HUDEP-2 (cell line): ENCODE measurements at regions not wholly inside any gene's neighbourhood (a gene's known extent, or its start where the extent isn't known, plus 50 kb on each side); places are given as distances from the start of the nearest gene placed in this dataset.

Source experiments
- DNase-seq, 76 experiments: peaks; one replicate each; lab custom pipeline; 2025; ENCODE audit not compliant: unreplicated experiment in 76 of 76; lab: John Stamatoyannopoulos, UW

GRCh38 chr9:29685531-29685930 lies 2112.2 kb upstream of the C9orf72 start:
- no peak for DNase-seq

- DNase-seq: no peak
Measured at GRCh38 chr9:29691145-29691544, 2117.9 kb upstream of the C9orf72 start.

GRCh38 chr9:29691758-29692407 lies 2118.6 kb upstream of the C9orf72 start:
- peak in 57 of 76 experiments; percentile 1 to 70 (median 24) for DNase-seq

- DNase-seq: no peak
Measured at GRCh38 chr9:29697011-29697410, 2123.7 kb upstream of the C9orf72 start.

- DNase-seq: no peak
Measured at GRCh38 chr9:29701559-29701958, 2128.3 kb upstream of the C9orf72 start.

GRCh38 chr9:29701971-29702370 lies 2128.7 kb upstream of the C9orf72 start:
- DNase-seq: no peak

GRCh38 chr9:29714860-29715259 lies 2141.6 kb upstream of the C9orf72 start:
- no peak for DNase-seq

GRCh38 chr9:29717631-29718030 lies 2144.3 kb upstream of the C9orf72 start:
- no peak for DNase-seq

- no peak for DNase-seq
Measured at GRCh38 chr9:29730163-29730562, 2156.9 kb upstream of the C9orf72 start.

GRCh38 chr9:29740518-29740917 lies 2167.2 kb upstream of the C9orf72 start:
- DNase-seq: peak in 17 of 76 experiments; percentile 2 to 65 (median 23)

GRCh38 chr9:29741169-29741568 lies 2167.9 kb upstream of the C9orf72 start:
- no peak for DNase-seq

GRCh38 chr9:29750062-29750461 lies 2176.8 kb upstream of the C9orf72 start:
- no peak for DNase-seq

GRCh38 chr9:29751226-29751625 lies 2177.9 kb upstream of the C9orf72 start:
- no peak for DNase-seq

GRCh38 chr9:29753638-29754037 lies 2180.4 kb upstream of the C9orf72 start:
- DNase-seq: no peak

GRCh38 chr9:29769019-29769418 lies 2195.7 kb upstream of the C9orf72 start:
- no peak for DNase-seq

GRCh38 chr9:29773676-29774075 lies 2200.4 kb upstream of the C9orf72 start:
- peak in 3 of 76 experiments; percentile 12 to 56 (median 55) for DNase-seq

- DNase-seq: no peak
Measured at GRCh38 chr9:29775491-29775890, 2202.2 kb upstream of the C9orf72 start.

- no peak for DNase-seq
Measured at GRCh38 chr9:29778281-29778849, 2205.1 kb upstream of the C9orf72 start.

- DNase-seq: no peak
Measured at GRCh38 chr9:29793970-29794369, 2220.7 kb upstream of the C9orf72 start.

- no peak for DNase-seq
Measured at GRCh38 chr9:29796291-29796952, 2223.1 kb upstream of the C9orf72 start.

- no peak for DNase-seq
Measured at GRCh38 chr9:29798599-29798998, 2225.3 kb upstream of the C9orf72 start.

- no peak for DNase-seq
Measured at GRCh38 chr9:29799227-29799626, 2225.9 kb upstream of the C9orf72 start.
